CD4-positive, CD25-positive, alpha-beta regulatory T cell (primary cell): ENCODE measurements at regions not wholly inside any gene's neighbourhood (a gene's known extent, or its start where the extent isn't known, plus 50 kb on each side); places are given as distances from the start of the nearest gene placed in this dataset.

Experiments used
- ATAC-seq, 2 donors: fragments of 150-1000 bp; cut with Tn5 transposase; one replicate each; pipeline ENCODE4 v1.10.0; 2021; ENCODE audit warnings: low read depth in 2 of 2, moderate number of reproducible peaks in 2 of 2, moderate library complexity in 1 of 2
- DNase-seq, 3 donors: peaks; one replicate each; pipeline versions ENCODE4 v3.0.0 to v3.0.0-alpha.2; 2012 to 2022; ENCODE audit warnings: mixed read lengths in 1 of 3
- H3K27ac ChIP-seq: one replicate; pipeline ENCODE4 v1.7.0; 2013; ENCODE audit warnings: mild to moderate bottlenecking, low read length; ENCODE audit not compliant: insufficient read depth, poor library complexity, severe bottlenecking
- H3K27me3 ChIP-seq: one replicate; pipeline ENCODE4 v1.7.0; 2013; ENCODE audit warnings: low read length; ENCODE audit not compliant: control insufficient read depth, insufficient read depth
- H3K36me3 ChIP-seq: one replicate; pipeline ENCODE4 v1.7.0; 2013; ENCODE audit warnings: mild to moderate bottlenecking, low read length, moderate library complexity; ENCODE audit not compliant: control insufficient read depth, insufficient read depth
- H3K4me1 ChIP-seq: 2 replicates; pipeline ENCODE4 v1.7.0; 2013; ENCODE audit warnings: mild to moderate bottlenecking, low read length; ENCODE audit not compliant: insufficient read depth, control insufficient read depth, poor library complexity, severe bottlenecking
- H3K4me3 ChIP-seq: one replicate; pipeline ENCODE4 v1.7.0; 2013; ENCODE audit warnings: low read depth, mild to moderate bottlenecking, low read length, moderate library complexity
- H3K9me3 ChIP-seq, 2 experiments: 1 replicate in 1 of 2; 2 replicates in 1 of 2; pipeline ENCODE4 v1.7.0; 2013; ENCODE audit warnings: low read length in 2 of 2, mild to moderate bottlenecking in 1 of 2, moderate library complexity in 1 of 2; ENCODE audit not compliant: control insufficient read depth in 2 of 2
- H3K27ac Mint-ChIP-seq, 3 donors: one replicate each; pipeline ENCODE4 v1.8.0; 2020 to 2022; ENCODE audit warnings: mild to moderate bottlenecking in 3 of 3, mixed read lengths in 3 of 3, moderate library complexity in 2 of 3
- H3K27me3 Mint-ChIP-seq: one replicate; pipeline ENCODE4 v1.8.0; 2022; ENCODE audit warnings: mild to moderate bottlenecking, mixed read lengths
- H3K36me3 Mint-ChIP-seq: one replicate; pipeline ENCODE4 v1.8.0; 2020; ENCODE audit warnings: mixed read lengths
- H3K4me1 Mint-ChIP-seq, 4 donors: one replicate each; pipeline ENCODE4 v1.8.0; 2020 to 2022; ENCODE audit warnings: mixed read lengths in 4 of 4, mild to moderate bottlenecking in 1 of 4
- H3K4me3 Mint-ChIP-seq, 4 donors: one replicate each; pipeline ENCODE4 v1.8.0; 2020 to 2022; ENCODE audit warnings: mild to moderate bottlenecking in 4 of 4, mixed read lengths in 4 of 4, moderate library complexity in 3 of 4
- H3K9me3 Mint-ChIP-seq, 7 donors: one replicate each; pipeline ENCODE4 v1.8.0; 2020 to 2022; ENCODE audit warnings: mixed read lengths in 7 of 7, mild to moderate bottlenecking in 3 of 7, moderate library complexity in 2 of 7

GRCh38 chr5:75916144-75916543, 167.0 kb upstream of the SV2C start:
- Mint-ChIP-seq H3K9me3 (peaks cover 0 to 3% (median 0%) of the 10 kb centered on the region in 7 donors), H3K36me3 (no peaks in the 10 kb centered on the region)
- ATAC-seq, result no peak

GRCh38 chr5:75909223-75909622, 174.0 kb upstream of the SV2C start:
- Mint-ChIP-seq H3K4me1 (no peaks in the 10 kb centered on the region), H3K27ac (no peak overlapping the region), H3K27me3 (peaks cover 8% of the 10 kb centered on the region), H3K4me3 (no peak overlapping the region), H3K36me3 (no peaks in the 10 kb centered on the region), H3K9me3 (peaks cover 0 to 7% (median 2%) of the 10 kb centered on the region in 7 donors)
- H3K27me3 ChIP-seq, result peaks cover 4% of the 10 kb centered on the region
- H3K27ac ChIP-seq, result no peak overlapping the region
- H3K36me3 ChIP-seq, result no peaks in the 10 kb centered on the region
- H3K4me3 ChIP-seq, result no peak overlapping the region
- no peaks in the 10 kb centered on the region for H3K9me3 ChIP-seq
- ATAC-seq (no peak), DNase-seq (no peak)
- H3K4me1 ChIP-seq, result no peaks in the 10 kb centered on the region

More at GRCh38 chr5:75916144-75916543, 167.0 kb upstream of the SV2C start:
- Mint-ChIP-seq H3K27ac (no peak overlapping the region), H3K4me1 (no peaks in the 10 kb centered on the region), H3K27me3 (peaks cover 27% of the 10 kb centered on the region), H3K4me3 (no peak overlapping the region)
- H3K4me3 ChIP-seq, result no peak overlapping the region
- peaks cover 12% of the 10 kb centered on the region for H3K27me3 ChIP-seq
- H3K4me1 ChIP-seq, result no peaks in the 10 kb centered on the region
- H3K27ac ChIP-seq, result no peak overlapping the region
- no peaks in the 10 kb centered on the region for H3K9me3 ChIP-seq
- H3K36me3 ChIP-seq, result no peaks in the 10 kb centered on the region
- no peak for DNase-seq

GRCh38 chr5:75907651-75908050, 175.5 kb upstream of the SV2C start:
- Histone ChIP-seq H3K9me3 (no peaks in the 10 kb centered on the region), H3K4me1 (no peaks in the 10 kb centered on the region), H3K27ac (no peak overlapping the region), H3K36me3 (no peaks in the 10 kb centered on the region), H3K4me3 (no peak overlapping the region), H3K27me3 (no peaks in the 10 kb centered on the region)
- H3K27me3 Mint-ChIP-seq, result peaks cover 11% of the 10 kb centered on the region
- no peak overlapping the region for H3K27ac Mint-ChIP-seq
- H3K4me3 Mint-ChIP-seq, result peak overlapping the region in 1 of 4 donors; percentile 61
- no peak for ATAC-seq
- peaks cover 0 to 7% (median 2%) of the 10 kb centered on the region in 7 donors for H3K9me3 Mint-ChIP-seq
- no peaks in the 10 kb centered on the region for H3K36me3 Mint-ChIP-seq
- no peaks in the 10 kb centered on the region for H3K4me1 Mint-ChIP-seq
- no peak for DNase-seq

GRCh38 chr5:75894482-75894881, 177.2 kb upstream of the POC5 start:
- Histone ChIP-seq H3K4me1 (no peaks in the 10 kb centered on the region), H3K4me3 (no peak overlapping the region), H3K27me3 (no peaks in the 10 kb centered on the region), H3K36me3 (no peaks in the 10 kb centered on the region), H3K9me3 (no peaks in the 10 kb centered on the region), H3K27ac (no peak overlapping the region)
- Mint-ChIP-seq H3K27me3 (peaks cover 5% of the 10 kb centered on the region), H3K9me3 (peaks cover 0 to 4% (median 0%) of the 10 kb centered on the region in 7 donors), H3K27ac (no peak overlapping the region), H3K36me3 (no peaks in the 10 kb centered on the region), H3K4me3 (no peak overlapping the region), H3K4me1 (no peaks in the 10 kb centered on the region)
- DNase-seq (no peak), ATAC-seq (no peak)

- no peak overlapping the region for H3K4me3 ChIP-seq
- H3K9me3 Mint-ChIP-seq, result peaks cover 0 to 5% (median 0%) of the 10 kb centered on the region in 7 donors
- DNase-seq, result no peak
- H3K27ac Mint-ChIP-seq, result no peak overlapping the region
- no peaks in the 10 kb centered on the region for H3K27me3 ChIP-seq
- ATAC-seq, result no peak
- no peaks in the 10 kb centered on the region for H3K9me3 ChIP-seq
- H3K27me3 Mint-ChIP-seq, result peaks cover 9% of the 10 kb centered on the region
- no peaks in the 10 kb centered on the region for H3K36me3 ChIP-seq
- no peaks in the 10 kb centered on the region for H3K4me1 ChIP-seq
- H3K4me1 Mint-ChIP-seq, result no peaks in the 10 kb centered on the region
- no peak overlapping the region for H3K27ac ChIP-seq
- no peaks in the 10 kb centered on the region for H3K36me3 Mint-ChIP-seq
- no peak overlapping the region for H3K4me3 Mint-ChIP-seq
Measured at GRCh38 chr5:75891736-75892135, 174.5 kb upstream of the POC5 start.

GRCh38 chr5:75891020-75891419, 173.8 kb upstream of the POC5 start:
- ATAC-seq (no peak), DNase-seq (no peak)
- Mint-ChIP-seq H3K4me3 (no peak overlapping the region), H3K27me3 (peaks cover 9% of the 10 kb centered on the region), H3K4me1 (no peaks in the 10 kb centered on the region), H3K36me3 (no peaks in the 10 kb centered on the region), H3K9me3 (peaks cover 0 to 5% (median 0%) of the 10 kb centered on the region in 7 donors), H3K27ac (no peak overlapping the region)
- Histone ChIP-seq H3K27ac (no peak overlapping the region), H3K4me1 (no peaks in the 10 kb centered on the region), H3K27me3 (no peaks in the 10 kb centered on the region), H3K9me3 (no peaks in the 10 kb centered on the region), H3K36me3 (no peaks in the 10 kb centered on the region), H3K4me3 (no peak overlapping the region)

- H3K36me3 ChIP-seq, result no peaks in the 10 kb centered on the region
- no peaks in the 10 kb centered on the region for H3K36me3 Mint-ChIP-seq
- no peaks in the 10 kb centered on the region for H3K27me3 ChIP-seq
- no peak overlapping the region for H3K27ac ChIP-seq
- no peaks in the 10 kb centered on the region for H3K4me1 ChIP-seq
- H3K4me3 Mint-ChIP-seq, result no peak overlapping the region
- no peak overlapping the region for H3K27ac Mint-ChIP-seq
- no peaks in the 10 kb centered on the region for H3K9me3 ChIP-seq
- no peaks in the 10 kb centered on the region for H3K4me1 Mint-ChIP-seq
- H3K4me3 ChIP-seq, result no peak overlapping the region
- DNase-seq (no peak), ATAC-seq (no peak)
- peaks cover 0 to 5% (median 0%) of the 10 kb centered on the region in 7 donors for H3K9me3 Mint-ChIP-seq
- peaks cover 9% of the 10 kb centered on the region for H3K27me3 Mint-ChIP-seq
Measured at GRCh38 chr5:75890546-75890945, 173.3 kb upstream of the POC5 start.

GRCh38 chr5:75886706-75887105, 169.5 kb upstream of the POC5 start:
- H3K36me3 Mint-ChIP-seq, result no peaks in the 10 kb centered on the region

More at GRCh38 chr5:75886706-75887105, 169.5 kb upstream of the POC5 start:
- DNase-seq (no peak), ATAC-seq (no peak)
- Histone ChIP-seq H3K36me3 (no peaks in the 10 kb centered on the region), H3K27ac (no peak overlapping the region), H3K9me3 (no peaks in the 10 kb centered on the region), H3K4me1 (no peaks in the 10 kb centered on the region), H3K4me3 (no peak overlapping the region), H3K27me3 (no peaks in the 10 kb centered on the region)
- H3K27ac Mint-ChIP-seq, result peak overlapping the region in 1 of 3 donors; percentile 31
- peaks cover 0 to 2% (median 0%) of the 10 kb centered on the region in 7 donors for H3K9me3 Mint-ChIP-seq
- no peak overlapping the region for H3K4me3 Mint-ChIP-seq
- no peaks in the 10 kb centered on the region for H3K4me1 Mint-ChIP-seq
- H3K27me3 Mint-ChIP-seq, result peaks cover 4% of the 10 kb centered on the region
